CD14-positive monocyte (primary cell): ENCODE measurements at regions not wholly inside any gene's neighbourhood (a gene's known extent, or its start where the extent isn't known, plus 50 kb on each side); places are given as distances from the start of the nearest gene placed in this dataset.

Experiments
- DNase-seq, 3 donors: peaks; one replicate each; pipeline ENCODE4 v3.0.0-alpha.2; 2011 to 2022
- H2AFZ ChIP-seq: 2 replicates; pipeline ENCODE4 v1.6.0; 2012; ENCODE audit warnings: mild to moderate bottlenecking, low read depth, low read length, inconsistent platforms; ENCODE audit not compliant: insufficient read depth, poor library complexity, severe bottlenecking
- H3K27ac ChIP-seq, 2 donors: 1 replicate in 1 of 2; 2 replicates in 1 of 2; pipeline ENCODE4 v1.5.1; 2012 to 2013; ENCODE audit warnings: low read length in 2 of 2, control low read depth in 1 of 2, inconsistent platforms in 1 of 2, low read depth in 1 of 2, mild to moderate bottlenecking in 1 of 2
- H3K27me3 ChIP-seq, 2 donors: one replicate each; pipeline versions ENCODE4 v1.6.0 to v1.6.1; 2011 to 2013; ENCODE audit warnings: low read length in 2 of 2; ENCODE audit not compliant: control insufficient read depth in 2 of 2, insufficient read depth in 2 of 2
- H3K36me3 ChIP-seq, 2 donors: replicated peaks in 1 of 2; 1 replicate in 1 of 2; 2 replicates in 1 of 2; pipeline versions ENCODE4 v1.5.1 to v1.6.1; 2012 to 2013; ENCODE audit warnings: low read length in 2 of 2, control low read depth in 1 of 2, inconsistent platforms in 1 of 2, mild to moderate bottlenecking in 1 of 2; ENCODE audit not compliant: insufficient read depth in 2 of 2, control insufficient read depth in 1 of 2
- H3K4me1 ChIP-seq, 2 donors: 1 replicate in 1 of 2; 2 replicates in 1 of 2; pipeline versions ENCODE4 v1.5.1 to v1.6.1; 2012 to 2013; ENCODE audit warnings: low read length in 2 of 2, control low read depth in 1 of 2, inconsistent platforms in 1 of 2, mild to moderate bottlenecking in 1 of 2, moderate library complexity in 1 of 2; ENCODE audit not compliant: insufficient read depth in 2 of 2, control insufficient read depth in 1 of 2
- H3K4me2 ChIP-seq: replicated peaks from 2 replicates; pipeline ENCODE3; 2012; ENCODE audit warnings: low read length, moderate library complexity, mild to moderate bottlenecking; ENCODE audit not compliant: poor library complexity, severe bottlenecking; ENCODE audit errors: extremely low read depth
- H3K4me3 ChIP-seq, 3 experiments: fragments of 200-600 bp in 1 of 3; sonication (generic) in 1 of 3; replicated peaks in 1 of 3; 1 replicate in 2 of 3; 2 replicates in 1 of 3; pipeline ENCODE4 v1.5.1; 2011 to 2013; ENCODE audit warnings: low read length in 3 of 3, mild to moderate bottlenecking in 3 of 3, control low read depth in 2 of 3, low read depth in 2 of 3, inconsistent platforms in 1 of 3, moderate library complexity in 1 of 3
- H3K79me2 ChIP-seq: 2 replicates; pipeline ENCODE4 v1.6.0; 2012; ENCODE audit warnings: mild to moderate bottlenecking, control low read depth, inconsistent platforms, low read length, moderate library complexity; ENCODE audit not compliant: insufficient read depth
- H3K9ac ChIP-seq: 2 replicates; pipeline ENCODE4 v1.6.0; 2017; ENCODE audit warnings: low read length, mild to moderate bottlenecking; ENCODE audit not compliant: insufficient read depth, poor library complexity, severe bottlenecking
- H3K9me3 ChIP-seq, 2 donors: replicated peaks in 1 of 2; 1 replicate in 1 of 2; 2 replicates in 1 of 2; pipeline versions ENCODE4 v1.5.1 to v1.6.1; 2012 to 2013; ENCODE audit warnings: low read length in 2 of 2, control low read depth in 1 of 2; ENCODE audit not compliant: control insufficient read depth in 1 of 2, insufficient read depth in 1 of 2
- H4K20me1 ChIP-seq: 2 replicates; pipeline ENCODE4 v1.6.0; 2012; ENCODE audit warnings: mild to moderate bottlenecking, low read length, control low read depth, moderate library complexity; ENCODE audit not compliant: insufficient read depth
- H3K27ac Mint-ChIP-seq, 7 donors: one replicate each; pipeline ENCODE4 v1.8.0; 2020; ENCODE audit warnings: mild to moderate bottlenecking in 7 of 7, mixed read lengths in 7 of 7, moderate library complexity in 6 of 7, inconsistent platforms in 2 of 7
- H3K27me3 Mint-ChIP-seq, 3 donors: one replicate each; pipeline ENCODE4 v1.8.0; 2021 to 2022; ENCODE audit warnings: low read depth in 3 of 3, mild to moderate bottlenecking in 3 of 3, mixed read lengths in 3 of 3, moderate library complexity in 3 of 3, inconsistent platforms in 1 of 3
- H3K36me3 Mint-ChIP-seq, 2 donors: one replicate each; pipeline ENCODE4 v1.8.0; 2020; ENCODE audit warnings: mixed read lengths in 2 of 2, inconsistent platforms in 1 of 2, mild to moderate bottlenecking in 1 of 2
- H3K4me1 Mint-ChIP-seq: one replicate; pipeline ENCODE4 v1.8.0; 2020; ENCODE audit warnings: mild to moderate bottlenecking, mixed read lengths
- H3K4me3 Mint-ChIP-seq, 2 donors: one replicate each; pipeline ENCODE4 v1.8.0; 2020; ENCODE audit warnings: mild to moderate bottlenecking in 2 of 2, mixed read lengths in 2 of 2, moderate library complexity in 1 of 2
- H3K9me3 Mint-ChIP-seq, 7 donors: one replicate each; pipeline ENCODE4 v1.8.0; 2020 to 2022; ENCODE audit warnings: mixed read lengths in 7 of 7, mild to moderate bottlenecking in 6 of 7, moderate library complexity in 6 of 7, inconsistent platforms in 2 of 7
- WGBS: methylation state at CpG from one replicate; pipeline ENCODE4 v1.1.5; 2013; ENCODE audit warnings: missing lambda C conversion rate; ENCODE audit not compliant: insufficient coverage; 5-methylcytosine and 5-hydroxymethylcytosine counted together
- intact Hi-C, 2 donors: fragments of 100-400 bp; cut with micrococcal nuclease; formaldehyde crosslinking; loops; one replicate each; pipeline versions ENCODE4 v1.15.0 to v1.15.1; 2023
- TF ChIP-seq, protein P1 (sequence below): fragments of 200-600 bp; IDR thresholded peaks from one replicate; pipeline ENCODE4 v1.8.0; 2022; ENCODE audit warnings: antibody characterized with exemption, mild to moderate bottlenecking

- Histone ChIP-seq H3K4me3 (no peak overlapping the region), H3K9me3 (no peaks in the 10 kb centered on the region), H2AFZ (no peak overlapping the region), H3K27me3 (no peaks in the 10 kb centered on the region), H4K20me1 (no peaks in the 10 kb centered on the region), H3K4me2 (no peak overlapping the region), H3K36me3 (no peaks in the 10 kb centered on the region), H3K79me2 (no peaks in the 10 kb centered on the region), H3K4me1 (no peaks in the 10 kb centered on the region), H3K9ac (no peak overlapping the region), H3K27ac (no peak overlapping the region)
- Mint-ChIP-seq H3K4me1 (peaks cover 15% of the 10 kb centered on the region), H3K9me3 (peaks cover 0 to 3% (median 0%) of the 10 kb centered on the region in 7 donors), H3K27me3 (no peaks in the 10 kb centered on the region), H3K36me3 (no peaks in the 10 kb centered on the region), H3K4me3 (no peak overlapping the region), H3K27ac (no peak overlapping the region)
- 78% methylated on average over 2 of the region's 6 CpGs for WGBS
- no peak for DNase-seq
- TF ChIP-seq, protein P1, sequence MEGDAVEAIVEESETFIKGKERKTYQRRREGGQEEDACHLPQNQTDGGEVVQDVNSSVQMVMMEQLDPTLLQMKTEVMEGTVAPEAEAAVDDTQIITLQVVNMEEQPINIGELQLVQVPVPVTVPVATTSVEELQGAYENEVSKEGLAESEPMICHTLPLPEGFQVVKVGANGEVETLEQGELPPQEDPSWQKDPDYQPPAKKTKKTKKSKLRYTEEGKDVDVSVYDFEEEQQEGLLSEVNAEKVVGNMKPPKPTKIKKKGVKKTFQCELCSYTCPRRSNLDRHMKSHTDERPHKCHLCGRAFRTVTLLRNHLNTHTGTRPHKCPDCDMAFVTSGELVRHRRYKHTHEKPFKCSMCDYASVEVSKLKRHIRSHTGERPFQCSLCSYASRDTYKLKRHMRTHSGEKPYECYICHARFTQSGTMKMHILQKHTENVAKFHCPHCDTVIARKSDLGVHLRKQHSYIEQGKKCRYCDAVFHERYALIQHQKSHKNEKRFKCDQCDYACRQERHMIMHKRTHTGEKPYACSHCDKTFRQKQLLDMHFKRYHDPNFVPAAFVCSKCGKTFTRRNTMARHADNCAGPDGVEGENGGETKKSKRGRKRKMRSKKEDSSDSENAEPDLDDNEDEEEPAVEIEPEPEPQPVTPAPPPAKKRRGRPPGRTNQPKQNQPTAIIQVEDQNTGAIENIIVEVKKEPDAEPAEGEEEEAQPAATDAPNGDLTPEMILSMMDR, result no peak
- intact Hi-C loops, result no loop called here
Measured at GRCh38 chr6:21742238-21742660, 148.7 kb downstream of the SOX4 start.

- no peak overlapping the region for H3K27ac ChIP-seq
- no peak overlapping the region for H2AFZ ChIP-seq
- H3K4me2 ChIP-seq, result no peak overlapping the region
- peaks cover 15% of the 10 kb centered on the region for H3K4me1 Mint-ChIP-seq
- no peaks in the 10 kb centered on the region for H3K36me3 Mint-ChIP-seq
- DNase-seq, result no peak
- H3K4me3 ChIP-seq, result no peak overlapping the region
- H3K27me3 Mint-ChIP-seq, result no peaks in the 10 kb centered on the region
- no peaks in the 10 kb centered on the region for H3K79me2 ChIP-seq
- no peak overlapping the region for H3K4me3 Mint-ChIP-seq
- intact Hi-C loops, result no loop called here
- H3K9me3 ChIP-seq, result no peaks in the 10 kb centered on the region
- no peaks in the 10 kb centered on the region for H3K4me1 ChIP-seq
- no peak overlapping the region for H3K27ac Mint-ChIP-seq
- 100% methylated on average over 1 of the region's 1 CpG for WGBS
- H3K36me3 ChIP-seq, result no peaks in the 10 kb centered on the region
- H4K20me1 ChIP-seq, result no peaks in the 10 kb centered on the region
- no peak overlapping the region for H3K9ac ChIP-seq
- H3K27me3 ChIP-seq, result no peaks in the 10 kb centered on the region
- peaks cover 0 to 3% (median 0%) of the 10 kb centered on the region in 7 donors for H3K9me3 Mint-ChIP-seq
- TF ChIP-seq, protein P1, result no peak
Measured at GRCh38 chr6:21744331-21744730, 150.8 kb downstream of the SOX4 start.
